H9 (cell line): ENCODE measurements at regions not wholly inside any gene's neighbourhood (a gene's known extent, or its start where the extent isn't known, plus 50 kb on each side); places are given as distances from the start of the nearest gene placed in this dataset.

Experiments used
- DNase-seq: peaks from one replicate; pipeline ENCODE4 v3.0.0-alpha.2; 2017
- H2AFZ ChIP-seq: one replicate; pipeline ENCODE4 v1.6.1; 2013; ENCODE audit warnings: mild to moderate bottlenecking, low read length, control low read depth, moderate library complexity
- H2AK5ac ChIP-seq: 2 replicates; pipeline ENCODE4 v1.6.1; 2013; ENCODE audit warnings: low read length, control low read depth, mixed read lengths; ENCODE audit not compliant: insufficient read length
- H2BK120ac ChIP-seq: one replicate; pipeline ENCODE4 v1.6.1; 2013; ENCODE audit warnings: low read depth, mild to moderate bottlenecking, low read length, control low read depth, inconsistent platforms; ENCODE audit not compliant: poor library complexity, severe bottlenecking
- H2BK12ac ChIP-seq: 2 replicates; pipeline ENCODE4 v1.6.1; 2013; ENCODE audit warnings: low read length, control low read depth, mixed read lengths, low read depth; ENCODE audit not compliant: insufficient read length
- H2BK15ac ChIP-seq: 2 replicates; pipeline ENCODE4 v1.6.1; 2013; ENCODE audit warnings: low read depth, low read length, control low read depth
- H2BK20ac ChIP-seq: one replicate; pipeline ENCODE4 v1.6.1; 2013; ENCODE audit warnings: low read depth, mild to moderate bottlenecking, low read length, control low read depth, inconsistent platforms; ENCODE audit not compliant: poor library complexity, severe bottlenecking
- H2BK5ac ChIP-seq: 2 replicates; pipeline ENCODE4 v1.6.1; 2013; ENCODE audit warnings: low read length, control low read depth, mixed read lengths; ENCODE audit not compliant: insufficient read length
- H3K14ac ChIP-seq: 2 replicates; pipeline ENCODE4 v1.6.1; 2013; ENCODE audit warnings: low read length, control low read depth; ENCODE audit not compliant: insufficient read depth
- H3K18ac ChIP-seq: 2 replicates; pipeline ENCODE4 v1.6.1; 2013; ENCODE audit warnings: low read depth, mild to moderate bottlenecking, mixed read lengths, low read length, control low read depth; ENCODE audit not compliant: insufficient read length
- H3K23ac ChIP-seq: 2 replicates; pipeline ENCODE4 v1.6.1; 2013; ENCODE audit warnings: low read length, control low read depth, mixed read lengths, low read depth; ENCODE audit not compliant: insufficient read length
- H3K23me2 ChIP-seq: 2 replicates; pipeline ENCODE4 v1.6.1; 2013; ENCODE audit warnings: low read depth, mild to moderate bottlenecking, mixed read lengths, low read length, control low read depth; ENCODE audit not compliant: insufficient read length, poor library complexity, severe bottlenecking
- H3K27ac ChIP-seq: 2 replicates; pipeline ENCODE4 v1.5.1; 2013; ENCODE audit warnings: low read length, control low read depth, mixed read lengths, low read depth; ENCODE audit not compliant: insufficient read length
- H3K27me3 ChIP-seq: 2 replicates; pipeline ENCODE4 v1.6.1; 2013; ENCODE audit warnings: low read length, control low read depth, inconsistent platforms; ENCODE audit not compliant: insufficient read depth
- H3K4ac ChIP-seq: 2 replicates; pipeline ENCODE4 v1.6.1; 2013; ENCODE audit warnings: low read depth, mild to moderate bottlenecking, control low read depth, inconsistent platforms, low read length, moderate library complexity
- H3K4me1 ChIP-seq: 2 replicates; pipeline ENCODE4 v1.6.1; 2013; ENCODE audit warnings: low read length, control low read depth, inconsistent platforms; ENCODE audit not compliant: insufficient read depth
- H3K4me2 ChIP-seq: 2 replicates; pipeline ENCODE4 v1.6.1; 2013; ENCODE audit warnings: low read length, control low read depth, mixed read lengths; ENCODE audit not compliant: insufficient read length, insufficient read depth
- H3K56ac ChIP-seq: 2 replicates; pipeline ENCODE4 v1.6.1; 2013; ENCODE audit warnings: low read depth, mild to moderate bottlenecking, mixed read lengths, low read length, control low read depth; ENCODE audit not compliant: insufficient read length
- H3K79me1 ChIP-seq: 2 replicates; pipeline ENCODE4 v1.6.1; 2013; ENCODE audit warnings: low read depth, mild to moderate bottlenecking, moderate library complexity, low read length, control low read depth, inconsistent platforms; ENCODE audit not compliant: insufficient read depth, poor library complexity, severe bottlenecking
- H3K79me2 ChIP-seq: 2 replicates; pipeline ENCODE4 v1.6.1; 2013; ENCODE audit warnings: low read length, control low read depth, inconsistent platforms; ENCODE audit not compliant: insufficient read depth
- H3K9ac ChIP-seq: 2 replicates; pipeline ENCODE4 v1.6.1; 2013; ENCODE audit warnings: low read length, control low read depth, mixed read lengths; ENCODE audit not compliant: insufficient read length; ENCODE audit errors: extremely low read depth
- H3K9me3 ChIP-seq: one replicate; pipeline ENCODE4 v1.6.1; 2013; ENCODE audit warnings: low read depth, low read length, inconsistent platforms; ENCODE audit not compliant: control insufficient read depth
- H3T11ph ChIP-seq: one replicate; pipeline ENCODE4 v1.6.1; 2013; ENCODE audit warnings: mild to moderate bottlenecking, low read length, control low read depth, inconsistent platforms
- H4K20me1 ChIP-seq: one replicate; pipeline ENCODE4 v1.6.1; 2013; ENCODE audit not compliant: control insufficient read depth, insufficient read length, insufficient read depth
- H4K5ac ChIP-seq: 2 replicates; pipeline ENCODE4 v1.6.1; 2013; ENCODE audit warnings: low read depth, mild to moderate bottlenecking, mixed read lengths, low read length, control low read depth; ENCODE audit not compliant: insufficient read length
- H4K8ac ChIP-seq: replicated peaks from 2 replicates; pipeline ENCODE4 v1.6.1; 2013; ENCODE audit warnings: low read length, control low read depth, mixed read lengths, low read depth; ENCODE audit not compliant: insufficient read length
- H4K91ac ChIP-seq: 2 replicates; pipeline ENCODE4 v1.6.1; 2013; ENCODE audit warnings: low read depth, mild to moderate bottlenecking, moderate library complexity, mixed read lengths, low read length, control low read depth; ENCODE audit not compliant: insufficient read length
- H3K27ac Mint-ChIP-seq, 3 experiments: 2 replicates in 2 of 3; 3 replicates in 1 of 3; pipeline ENCODE4 v1.8.0; 2020 to 2021; ENCODE audit warnings: mixed read lengths in 3 of 3, mild to moderate bottlenecking in 1 of 3, moderate library complexity in 1 of 3
- H3K27me3 Mint-ChIP-seq: 2 replicates; pipeline ENCODE4 v1.8.0; 2021; ENCODE audit warnings: low read depth, mild to moderate bottlenecking, moderate library complexity, mixed read lengths
- H3K36me3 Mint-ChIP-seq, 3 experiments: 2 replicates in 2 of 3; 3 replicates in 1 of 3; pipeline ENCODE4 v1.8.0; 2020 to 2021; ENCODE audit warnings: low read depth in 3 of 3, mixed read lengths in 3 of 3; ENCODE audit not compliant: insufficient read depth in 1 of 3
- H3K4me1 Mint-ChIP-seq, 2 experiments: 2 replicates each; pipeline ENCODE4 v1.8.0; 2020; ENCODE audit warnings: mixed read lengths in 2 of 2
- H3K4me3 Mint-ChIP-seq, 2 experiments: 2 replicates in 1 of 2; 3 replicates in 1 of 2; pipeline ENCODE4 v1.8.0; 2020 to 2021; ENCODE audit warnings: mild to moderate bottlenecking in 2 of 2, mixed read lengths in 2 of 2, moderate library complexity in 1 of 2
- H3K9me3 Mint-ChIP-seq, 2 experiments: 2 replicates in 1 of 2; 3 replicates in 1 of 2; pipeline ENCODE4 v1.8.0; 2020; ENCODE audit warnings: mild to moderate bottlenecking in 2 of 2, mixed read lengths in 2 of 2, moderate library complexity in 1 of 2
- WGBS: extraction: QIAGEN DNeasy Blood & Tissue Kit; methylation state at CpG from one replicate; pipeline ENCODE4 v1.1.7; 2013; ENCODE audit warnings: missing lambda C conversion rate, low lambda C conversion rate, mixed read lengths; ENCODE audit not compliant: insufficient read length; ENCODE audit errors: extremely low coverage; 5-methylcytosine and 5-hydroxymethylcytosine counted together
- TF ChIP-seq, protein P1 (sequence below): fragments of 200-600 bp; sonication (generic); conservative IDR thresholded peaks from 3 replicates; pipeline ENCODE4 v1.8.0; 2021; ENCODE audit warnings: antibody characterized with exemption, mild to moderate bottlenecking

GRCh38 chr4:123232439-123232838, 164.2 kb upstream of the SPRY1 start:
- no peaks in the 10 kb centered on the region for H3K79me1 ChIP-seq
- no peak overlapping the region for H2AK5ac ChIP-seq
- H4K8ac ChIP-seq, result no peak overlapping the region
- H2BK15ac ChIP-seq, result no peak overlapping the region
- no peak overlapping the region for H3K4me2 ChIP-seq
- Mint-ChIP-seq H3K36me3 (peaks cover 0 to 5% (median 3%) of the 10 kb centered on the region in 3 experiments; a peak in 1 of 7 replicates), H3K9me3 (peaks cover 0 to 4% of the 10 kb centered on the region in 2 experiments; a peak in 1 of 5 replicates), H3K4me1 (peaks cover 21 to 22% of the 10 kb centered on the region in 2 experiments), H3K4me3 (no peak overlapping the region), H3K27me3 (no peaks in the 10 kb centered on the region), H3K27ac (peak overlapping the region in 1 of 3 experiments; percentile 39; a peak in 3 of 7 replicates)
- H3K23ac ChIP-seq, result no peak overlapping the region
- H4K91ac ChIP-seq, result no peak overlapping the region
- peaks cover 4% of the 10 kb centered on the region; the same call in 1 of the 2 replicates for H3K4me1 ChIP-seq
- no peak overlapping the region for H2BK12ac ChIP-seq
- H3K4ac ChIP-seq, result no peak overlapping the region
- no peak overlapping the region for H2AFZ ChIP-seq
- no peak overlapping the region for H3K18ac ChIP-seq
- no CpG with 5 or more reads among the region's 3 CpGs for WGBS
- H3K27me3 ChIP-seq, result no peaks in the 10 kb centered on the region
- H3K9me3 ChIP-seq, result no peaks in the 10 kb centered on the region
- DNase-seq, result no peak
- no peaks in the 10 kb centered on the region for H3K79me2 ChIP-seq
- H3K27ac ChIP-seq, result no peak overlapping the region
- TF ChIP-seq, protein P1, sequence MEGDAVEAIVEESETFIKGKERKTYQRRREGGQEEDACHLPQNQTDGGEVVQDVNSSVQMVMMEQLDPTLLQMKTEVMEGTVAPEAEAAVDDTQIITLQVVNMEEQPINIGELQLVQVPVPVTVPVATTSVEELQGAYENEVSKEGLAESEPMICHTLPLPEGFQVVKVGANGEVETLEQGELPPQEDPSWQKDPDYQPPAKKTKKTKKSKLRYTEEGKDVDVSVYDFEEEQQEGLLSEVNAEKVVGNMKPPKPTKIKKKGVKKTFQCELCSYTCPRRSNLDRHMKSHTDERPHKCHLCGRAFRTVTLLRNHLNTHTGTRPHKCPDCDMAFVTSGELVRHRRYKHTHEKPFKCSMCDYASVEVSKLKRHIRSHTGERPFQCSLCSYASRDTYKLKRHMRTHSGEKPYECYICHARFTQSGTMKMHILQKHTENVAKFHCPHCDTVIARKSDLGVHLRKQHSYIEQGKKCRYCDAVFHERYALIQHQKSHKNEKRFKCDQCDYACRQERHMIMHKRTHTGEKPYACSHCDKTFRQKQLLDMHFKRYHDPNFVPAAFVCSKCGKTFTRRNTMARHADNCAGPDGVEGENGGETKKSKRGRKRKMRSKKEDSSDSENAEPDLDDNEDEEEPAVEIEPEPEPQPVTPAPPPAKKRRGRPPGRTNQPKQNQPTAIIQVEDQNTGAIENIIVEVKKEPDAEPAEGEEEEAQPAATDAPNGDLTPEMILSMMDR, result no peak
- no peak overlapping the region for H3T11ph ChIP-seq
- no peaks in the 10 kb centered on the region for H4K20me1 ChIP-seq
- H3K14ac ChIP-seq, result no peak overlapping the region
- no peak overlapping the region for H2BK120ac ChIP-seq
- H3K9ac ChIP-seq, result no peak overlapping the region
- H2BK20ac ChIP-seq, result no peak overlapping the region
- no peak overlapping the region for H2BK5ac ChIP-seq
- H3K23me2 ChIP-seq, result no peaks in the 10 kb centered on the region
- H3K56ac ChIP-seq, result no peak overlapping the region
- no peak overlapping the region for H4K5ac ChIP-seq
